Sciatic nerve (tissue), 2 donors: ENCODE measurements at regions not wholly inside any gene's neighbourhood (a gene's known extent, or its start where the extent isn't known, plus 50 kb on each side); places are given as distances from the start of the nearest gene placed in this dataset.
"Not testable (repeated sequence)": the region's sequence is repeated elsewhere in the genome, so short reads cannot be mapped to it uniquely, and the experiment has no call there.

ENCODE experiments used
- ATAC-seq: fragments of 200-7000 bp; cut with Tn5 transposase; one replicate; pipeline ENCODE4 v1.9.1; 2020; ENCODE audit warnings: mild to moderate bottlenecking, moderate library complexity
- DNase-seq: peaks from one replicate; pipeline ENCODE4 v3.0.0-alpha.2; 2020; ENCODE audit warnings: low spot score
- intact Hi-C: fragments of 100-400 bp; cut with DNase I; formaldehyde crosslinking; loops from one replicate; pipeline ENCODE4 v1.14.2; 2022
- donor health status: DM: no; HTN: no; CAD: no.
- donor health status: DM: no; HTN: no; CAD: no.

DNA sequence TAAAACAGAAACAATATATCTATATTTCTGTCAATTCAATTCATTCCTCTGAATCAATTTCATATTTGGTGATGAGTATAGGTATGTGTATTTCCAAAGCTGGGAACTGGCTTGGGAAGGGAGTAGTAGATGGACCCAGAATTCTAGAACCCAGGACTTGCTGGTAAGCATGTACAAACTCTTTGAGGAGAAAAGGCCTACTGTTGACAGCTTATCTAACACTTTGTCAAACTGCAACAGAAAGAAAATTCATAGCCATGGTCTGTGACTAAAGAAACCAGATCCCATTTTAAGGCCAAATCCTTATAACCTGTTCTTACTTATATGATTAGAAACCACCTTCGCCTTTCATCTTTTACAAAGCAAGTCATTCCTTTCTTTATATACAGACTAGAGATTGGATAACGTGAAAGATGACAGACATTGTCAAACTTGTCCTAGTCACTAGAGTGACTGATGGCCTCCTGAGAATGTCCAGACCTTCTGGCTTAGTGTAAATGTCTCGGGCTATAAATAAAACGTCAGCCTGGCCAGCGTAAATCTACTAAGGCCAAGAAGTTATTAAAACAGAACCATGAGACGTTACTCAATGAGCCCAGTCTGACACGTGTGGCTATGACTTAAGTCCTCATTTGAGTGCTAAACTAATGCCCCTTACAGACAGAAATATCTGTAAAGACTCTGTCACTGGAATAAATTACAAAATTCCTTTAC is 152.3 kb downstream of the ALDH8A1 start:
- intact Hi-C loops = no loop called here
- ATAC-seq = no peak
- DNase-seq = no peak

DNA sequence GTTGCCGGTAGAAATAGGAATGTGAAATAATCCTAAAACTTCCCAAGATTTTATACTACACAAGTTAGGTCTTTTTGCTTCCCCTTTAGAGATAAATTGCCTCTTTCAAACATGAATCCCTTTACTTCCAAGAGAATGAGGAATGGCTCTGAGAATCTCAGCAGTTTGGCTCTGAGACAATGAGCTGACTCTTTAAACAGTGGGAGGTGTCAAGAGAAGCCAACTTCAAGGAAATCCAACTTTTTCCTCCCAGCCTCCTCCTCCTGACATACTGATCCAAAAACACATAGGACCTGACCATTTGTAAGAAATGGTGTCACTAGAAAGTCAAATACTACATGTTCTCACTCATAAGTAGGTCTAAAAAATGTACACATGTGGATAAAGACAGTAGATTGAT is 154.2 kb downstream of the ALDH8A1 start:
- DNase-seq = no peak
- no peak for ATAC-seq
- intact Hi-C loops = no loop called here

DNA sequence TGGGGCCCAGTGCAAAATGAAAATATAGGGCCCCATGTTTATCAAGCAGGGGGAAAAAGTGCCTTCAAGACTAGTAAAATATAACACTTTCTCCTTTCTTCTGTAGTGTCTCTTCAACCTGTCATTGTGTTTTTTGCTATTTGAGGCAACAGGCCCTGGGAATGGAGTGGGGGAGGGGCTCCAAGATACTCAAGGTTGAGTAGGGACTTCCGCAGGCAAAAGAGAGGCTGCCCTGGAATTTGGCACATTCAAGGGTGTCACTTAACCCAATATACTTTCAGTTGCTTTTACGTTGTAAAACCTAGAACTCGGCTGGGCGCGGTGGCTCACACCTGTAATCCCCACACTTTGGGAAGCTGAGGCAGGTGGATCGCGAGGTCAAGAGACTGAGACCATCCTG is 154.9 kb downstream of the ALDH8A1 start:
- intact Hi-C loops = no loop called here
- ATAC-seq (no peak), DNase-seq (no peak)

DNA sequence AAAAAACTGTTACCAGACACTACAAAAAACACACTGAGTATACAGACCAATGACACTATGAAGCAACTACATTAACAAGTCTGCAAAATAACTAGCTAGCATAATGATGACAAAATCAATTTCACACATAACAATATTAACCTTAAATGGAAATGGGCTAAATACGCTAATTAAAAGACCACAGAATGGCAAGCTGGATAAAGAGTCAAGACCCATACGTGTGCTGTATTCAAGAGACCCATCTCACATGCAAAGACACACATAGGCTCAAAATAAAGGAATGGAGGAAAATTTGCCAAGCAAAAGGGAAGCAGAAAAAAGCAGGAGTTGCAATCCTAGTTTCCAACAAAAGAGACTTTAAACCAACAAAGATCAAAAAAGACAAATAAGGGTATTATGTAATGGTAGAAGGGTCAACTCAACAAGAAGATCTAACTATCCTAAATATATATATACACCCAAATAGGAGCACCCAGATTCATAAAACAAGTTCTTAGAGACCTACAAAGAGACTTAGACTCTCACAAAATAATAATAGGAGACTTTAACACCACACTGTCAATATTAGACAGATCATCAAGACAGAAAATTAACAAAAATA is 158.6 kb downstream of the ALDH8A1 start:
- not testable (repeated sequence) for ATAC-seq, DNase-seq
- intact Hi-C loops = loop anchor here (5.0 kb wide), 1 partner anchor 859 kb away; no protein-coding TSS in a partner anchor

DNA sequence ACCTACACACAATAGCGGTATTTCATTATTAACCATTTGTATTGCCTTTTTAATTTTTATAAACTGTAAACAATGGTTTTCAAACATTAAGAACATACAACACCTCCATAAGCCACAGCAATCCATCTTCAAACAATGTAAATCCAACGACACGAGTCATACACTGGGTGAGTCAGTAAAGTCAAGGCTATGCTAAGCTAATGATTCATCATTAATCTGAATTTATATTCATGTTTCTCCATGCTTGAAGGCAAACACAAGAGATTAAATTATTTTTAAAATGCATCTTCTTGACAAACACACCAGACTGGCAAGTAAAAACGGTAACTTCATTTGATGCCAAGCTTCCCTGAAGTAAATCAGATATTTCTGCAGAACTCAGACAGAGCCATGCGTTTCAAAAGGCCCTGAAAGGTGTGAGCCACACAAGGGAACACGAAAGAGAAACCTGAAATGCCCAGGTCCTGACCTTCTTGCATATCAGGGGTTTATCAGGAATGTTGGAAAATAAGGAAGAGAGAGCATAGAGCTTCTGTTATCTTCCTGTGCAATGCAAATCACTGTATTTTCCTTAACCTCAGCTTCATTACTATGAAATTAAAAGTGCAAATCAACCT is 162.5 kb downstream of the ALDH8A1 start:
- ATAC-seq (no peak), DNase-seq (no peak)
- intact Hi-C loops = no loop called here

DNA sequence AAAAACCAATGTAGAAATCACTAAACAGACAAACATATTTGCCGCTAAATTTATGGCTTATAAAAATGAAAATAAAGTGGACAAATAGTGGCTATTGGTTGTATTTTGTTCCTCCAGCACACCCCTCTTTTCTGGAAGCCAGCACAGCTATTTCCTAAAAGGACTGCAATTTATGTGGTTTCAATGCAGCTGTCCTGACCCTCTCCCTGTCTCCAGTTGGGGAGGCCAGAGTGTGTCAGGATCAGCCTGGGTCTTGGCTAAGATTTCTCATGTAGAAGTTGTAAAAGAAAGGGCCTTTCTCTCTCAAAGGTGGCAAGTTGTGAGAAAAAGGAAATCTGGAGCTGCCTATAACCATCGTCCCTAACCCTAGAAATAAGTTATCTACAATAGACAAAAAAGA is 165.6 kb downstream of the ALDH8A1 start:
- DNase-seq (no peak), ATAC-seq (no peak)
- intact Hi-C loops = no loop called here

DNA sequence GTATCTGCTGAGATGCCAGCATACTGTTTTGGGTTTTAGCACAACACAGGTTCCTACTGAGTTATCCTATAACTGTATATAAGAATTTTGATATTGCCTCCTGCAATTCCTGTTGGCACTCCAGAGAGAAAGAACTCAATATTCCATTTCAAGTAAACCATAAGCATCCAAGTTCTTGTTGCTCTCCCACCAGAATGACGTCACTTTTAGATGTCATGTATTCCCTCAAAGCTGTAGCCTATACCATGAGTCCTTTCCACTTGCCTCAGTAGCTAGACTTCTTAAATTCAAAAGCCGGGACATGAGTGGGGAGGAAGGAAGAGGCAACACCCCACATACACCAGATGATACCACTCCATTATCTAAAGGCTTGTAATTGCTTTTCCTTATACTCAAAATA is 171.5 kb downstream of the ALDH8A1 start:
- ATAC-seq (no peak), DNase-seq (no peak)
- intact Hi-C loops = no loop called here

DNA sequence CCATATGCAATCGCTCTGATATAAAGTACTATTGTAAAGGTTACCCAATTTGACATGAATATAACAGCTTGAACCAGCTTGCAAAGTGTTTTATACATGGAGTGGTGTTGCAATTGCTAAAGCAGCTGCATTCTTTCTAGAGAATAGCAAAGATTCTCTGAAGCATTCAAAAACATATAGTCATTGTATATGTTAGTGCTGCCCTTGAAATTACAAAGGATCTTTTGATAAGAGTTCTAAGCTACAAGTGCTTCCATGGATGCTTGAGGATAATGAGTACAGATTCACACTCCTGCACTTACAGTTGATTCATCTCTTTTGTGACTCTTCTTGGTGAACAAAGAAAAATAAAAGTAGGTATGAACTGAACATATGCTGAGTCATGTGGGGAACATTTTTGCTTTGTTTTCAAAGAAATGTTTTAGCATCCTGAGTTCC is 175.7 kb downstream of the ALDH8A1 start:
- intact Hi-C loops = no loop called here
- DNase-seq (no peak), ATAC-seq (no peak)

DNA sequence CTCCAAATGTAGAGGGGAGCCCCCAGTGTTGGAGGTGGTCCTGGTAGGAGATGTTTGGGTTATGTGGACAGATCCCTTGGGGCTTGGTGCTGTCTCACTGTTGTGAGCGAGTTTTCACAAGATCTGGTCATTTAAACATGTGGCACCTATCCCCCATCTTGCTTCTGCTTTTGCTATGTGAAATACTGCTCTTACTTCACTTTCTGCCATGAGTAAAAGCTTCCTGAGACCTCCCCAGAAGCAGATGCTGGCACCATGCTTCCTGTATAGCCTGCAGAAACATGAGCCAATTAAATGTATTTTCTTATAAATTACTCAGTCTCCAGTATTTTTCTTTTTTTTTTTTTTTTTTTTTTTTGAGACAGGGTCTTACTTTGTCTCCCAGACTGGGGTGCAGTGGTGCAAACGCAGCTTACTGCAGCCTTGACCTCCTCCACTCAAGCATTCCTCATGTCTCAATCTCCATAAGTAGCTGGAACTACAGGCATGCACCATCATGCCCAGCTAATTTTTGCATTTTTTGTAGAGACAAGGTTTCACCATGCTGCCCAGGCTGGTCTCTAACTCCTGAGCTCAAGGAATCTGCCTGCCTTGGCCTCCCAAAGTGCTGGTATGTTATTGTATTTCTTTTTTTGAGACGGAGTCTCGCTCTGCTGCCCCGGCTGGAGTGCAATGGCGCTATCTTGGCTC is 177.1 kb downstream of the ALDH8A1 start:
- intact Hi-C loops = no loop called here
- no peak for ATAC-seq
- DNase-seq = no peak

DNA sequence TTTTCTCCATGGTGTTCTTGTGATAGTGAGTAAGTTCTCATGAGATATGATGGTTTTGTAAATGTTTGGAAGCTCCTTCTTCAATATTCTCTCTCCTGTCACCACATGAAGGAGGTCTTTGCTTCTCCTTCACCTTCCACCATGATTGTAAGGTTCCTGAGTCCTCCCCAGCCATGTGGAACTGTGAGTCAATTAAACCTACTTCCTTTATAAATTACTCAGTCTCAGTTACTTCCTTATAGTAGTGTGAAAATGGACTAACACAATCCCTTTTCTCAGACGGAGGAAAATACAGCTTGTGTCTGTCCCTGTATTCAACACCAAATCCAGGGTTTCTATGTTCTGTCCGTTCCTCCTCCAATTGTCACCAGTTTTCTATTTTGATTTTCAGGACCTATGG is 181.0 kb downstream of the ALDH8A1 start:
- intact Hi-C loops = no loop called here
- ATAC-seq (no peak), DNase-seq (no peak)

DNA sequence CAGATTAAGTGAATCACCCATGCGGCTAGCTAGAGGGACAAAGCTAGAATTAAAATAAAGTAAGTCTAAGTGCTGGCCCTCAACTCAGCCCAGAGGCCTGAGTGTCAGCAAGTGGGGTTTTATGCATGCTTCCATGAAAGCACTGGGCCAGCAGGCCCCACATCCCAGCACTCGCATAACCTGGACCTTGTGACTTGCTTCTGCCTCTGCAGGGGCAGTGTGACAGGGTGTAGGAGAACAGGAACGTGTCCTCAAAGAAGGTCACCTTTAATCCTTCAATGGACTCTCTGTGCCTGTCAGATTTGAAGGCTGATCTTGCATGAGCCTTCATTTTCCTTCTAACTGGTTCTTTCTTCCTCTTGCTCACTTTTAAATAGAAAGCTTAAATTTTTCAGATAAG is 183.4 kb downstream of the ALDH8A1 start:
- intact Hi-C loops = no loop called here
- DNase-seq (no peak), ATAC-seq (no peak)

DNA sequence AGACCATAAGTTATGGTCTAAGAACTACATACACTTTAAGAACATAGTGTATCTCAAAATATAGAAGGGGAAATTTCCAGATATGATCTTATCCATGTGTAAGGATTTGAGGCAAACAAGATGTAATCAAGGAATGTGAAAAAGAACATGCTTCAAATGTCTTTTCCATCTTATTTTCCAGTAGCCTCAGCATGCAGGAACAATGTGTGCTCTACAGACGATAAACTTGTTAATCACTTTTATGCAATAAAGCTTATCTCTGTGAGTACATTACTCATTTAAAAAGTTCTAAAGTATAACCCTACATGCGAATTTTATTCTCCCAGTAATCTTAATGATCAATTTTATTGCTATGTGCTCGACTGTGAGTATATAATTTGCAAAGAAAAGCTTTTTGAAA is 185.2 kb downstream of the ALDH8A1 start:
- ATAC-seq (no peak), DNase-seq (no peak)
- intact Hi-C loops = no loop called here

DNA sequence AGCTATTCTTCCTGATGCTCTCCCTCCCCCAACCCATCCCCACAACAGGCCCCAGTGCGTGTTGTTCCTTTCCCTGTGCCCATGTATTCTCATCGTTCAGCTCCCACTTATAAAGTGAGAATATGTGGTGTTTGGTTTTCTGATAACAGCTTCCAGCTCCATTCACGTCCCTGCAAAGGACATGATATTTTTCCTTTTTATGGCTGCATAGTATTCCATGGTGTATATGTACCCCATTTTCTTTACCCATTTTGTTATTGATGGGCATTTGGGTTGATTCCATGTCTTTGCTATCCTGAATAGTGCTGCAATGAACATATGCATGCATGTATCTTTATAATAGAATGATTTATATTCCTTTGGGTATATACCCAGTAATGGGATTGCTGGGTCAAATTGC is 186.3 kb downstream of the ALDH8A1 start:
- intact Hi-C loops, ATAC-seq: not testable (repeated sequence)

DNA sequence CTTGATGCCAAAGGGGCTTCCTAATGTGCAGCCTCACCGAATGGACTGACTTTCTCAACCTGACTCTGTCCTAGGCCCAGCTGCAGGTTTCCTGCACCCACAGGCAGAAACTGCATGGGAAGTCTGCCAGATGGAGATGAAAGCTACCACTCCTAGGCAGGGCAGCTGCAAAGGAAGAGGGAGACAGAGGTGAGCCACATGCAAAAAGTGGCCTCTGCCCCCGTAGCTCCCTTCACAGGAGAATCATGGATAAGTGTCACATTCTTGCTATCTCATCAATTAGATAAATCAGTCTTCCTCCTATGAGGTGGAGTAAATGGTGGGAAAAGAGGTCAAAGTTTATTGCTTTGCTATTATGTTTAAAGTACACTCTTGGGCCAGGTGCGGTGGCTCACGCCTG is 191.3 kb downstream of the ALDH8A1 start:
- intact Hi-C loops = no loop called here
- DNase-seq = no peak
- ATAC-seq = no peak

More for the DNA sequence above, 186.3 kb downstream of the ALDH8A1 start:
- not testable (repeated sequence) for DNase-seq

DNA sequence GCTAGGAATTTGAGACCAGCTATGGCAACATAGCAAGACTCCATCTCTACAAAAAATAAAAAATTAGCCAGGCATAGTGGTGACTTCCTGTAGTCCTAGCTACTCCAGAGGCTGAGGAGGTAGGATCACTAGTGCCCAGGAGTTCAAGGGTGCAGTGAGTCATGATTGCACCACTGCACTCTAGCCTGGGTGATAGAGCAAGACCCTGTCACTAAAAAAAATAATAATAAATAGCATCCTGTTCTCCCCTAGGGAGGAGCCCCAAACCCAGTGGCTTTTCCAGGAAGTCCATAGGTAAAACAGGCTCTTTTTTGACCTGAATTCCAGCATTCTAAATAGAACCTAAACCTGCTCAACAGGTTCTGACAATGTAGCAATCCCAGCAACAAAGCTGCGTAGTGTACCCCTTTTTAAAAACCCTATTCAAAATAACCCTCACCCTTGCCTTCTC is 192.0 kb downstream of the ALDH8A1 start:
- DNase-seq (no peak), ATAC-seq (no peak)
- intact Hi-C loops = no loop called here

DNA sequence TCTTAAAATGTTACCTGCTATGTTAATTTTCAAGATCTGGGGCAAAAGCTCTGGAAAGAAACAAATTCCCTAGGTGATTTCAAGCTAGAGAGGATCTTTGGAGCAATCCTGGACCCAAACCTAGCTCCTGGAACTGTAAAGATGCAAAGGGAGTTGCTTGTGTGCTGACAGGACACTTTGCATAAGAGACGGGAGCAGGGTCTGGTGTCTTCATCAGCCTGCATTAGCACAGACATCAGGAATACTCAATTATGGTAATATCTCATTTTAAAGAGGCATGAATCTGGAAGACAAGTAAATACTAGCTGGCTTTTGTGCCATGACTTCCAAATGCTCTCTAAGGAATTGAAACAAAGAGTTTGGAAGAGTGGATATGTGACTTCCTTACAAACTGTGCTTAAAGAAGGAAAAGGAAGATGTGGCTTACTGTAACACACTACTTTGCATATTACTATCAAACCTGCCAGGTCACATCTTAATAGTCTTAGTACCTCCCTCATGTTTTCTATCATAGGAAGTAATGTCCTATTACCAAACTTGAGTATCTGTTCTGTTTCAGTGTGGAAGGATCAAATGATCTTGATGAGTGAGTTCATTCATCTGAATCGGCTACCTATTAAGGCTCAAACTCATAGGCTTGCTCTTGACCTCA is 193.4 kb downstream of the ALDH8A1 start:
- intact Hi-C loops = no loop called here
- DNase-seq (no peak), ATAC-seq (no peak)

DNA sequence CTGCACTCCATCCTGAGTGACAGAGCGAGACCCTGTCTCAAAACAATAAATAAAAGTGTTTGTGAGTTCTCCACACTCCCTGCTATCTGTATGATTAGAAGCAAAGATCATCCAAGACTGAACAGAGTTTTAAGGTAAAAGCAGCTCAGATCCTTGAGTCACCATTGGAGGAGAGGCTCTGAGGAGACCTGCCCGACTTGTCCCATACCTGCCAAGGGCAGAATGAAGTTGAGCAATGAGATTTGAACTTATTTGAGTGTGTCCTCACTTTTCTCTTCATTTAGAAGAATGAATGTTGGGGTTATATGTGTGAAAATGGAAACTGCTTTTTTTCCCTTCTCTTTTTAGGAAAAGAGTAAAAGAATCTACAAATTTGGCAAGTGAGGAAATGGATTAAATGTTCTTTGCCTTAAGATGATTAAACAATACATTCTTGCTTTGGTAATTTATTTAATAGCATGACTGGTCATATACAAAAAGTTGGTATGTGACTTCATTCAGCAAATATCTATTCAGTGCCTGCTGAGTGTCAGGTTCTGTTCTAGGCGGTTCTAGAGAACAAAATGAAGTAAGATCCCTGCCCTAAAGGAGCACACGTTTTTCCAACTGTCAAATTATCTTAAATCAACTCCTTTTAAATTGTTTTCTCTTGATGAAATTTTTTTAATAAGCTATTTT is 195.7 kb downstream of the ALDH8A1 start:
- ATAC-seq (no peak), DNase-seq (no peak)
- intact Hi-C loops = no loop called here

DNA sequence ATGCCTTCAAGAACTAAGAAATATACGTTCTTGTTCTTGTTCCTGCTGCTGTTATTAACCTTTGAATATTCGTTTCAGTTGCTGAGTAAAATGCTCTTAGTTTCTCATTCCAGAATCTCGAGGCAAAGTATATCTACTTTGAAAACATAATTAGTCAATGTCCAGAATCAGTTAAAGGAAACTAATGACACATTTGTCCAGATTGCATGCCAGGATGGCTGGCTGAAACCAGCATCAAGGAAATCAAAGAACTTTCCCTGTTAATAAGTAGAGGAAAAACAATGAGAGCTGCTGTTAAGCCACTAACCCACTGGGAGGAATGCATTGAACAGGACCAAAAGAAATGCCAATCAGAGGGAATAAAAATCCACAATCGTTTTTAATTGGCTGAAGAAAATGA is 196.9 kb downstream of the ALDH8A1 start:
- intact Hi-C loops = no loop called here
- ATAC-seq (no peak), DNase-seq (no peak)

DNA sequence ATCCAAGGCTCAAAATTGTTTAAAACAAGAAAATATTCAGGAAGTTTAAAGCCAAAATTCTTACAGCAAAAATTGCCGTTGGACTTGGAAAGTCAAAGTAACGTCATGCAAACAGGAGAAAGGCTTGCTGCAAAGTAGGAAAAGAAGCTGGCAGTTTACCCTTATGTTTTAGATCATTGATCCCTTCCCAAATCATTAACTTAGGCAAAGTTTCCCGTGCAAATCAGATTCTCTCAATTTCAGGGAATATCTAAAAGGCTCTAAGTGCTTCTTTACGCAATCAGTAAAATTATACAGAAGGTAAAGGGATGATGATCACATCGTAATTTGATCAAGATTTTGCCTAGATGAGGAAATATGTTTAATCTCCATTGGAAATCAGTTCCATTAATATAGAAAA is 197.5 kb downstream of the ALDH8A1 start:
- intact Hi-C loops = no loop called here
- ATAC-seq (no peak), DNase-seq (no peak)
